ENCODE measurements at regions not wholly inside any gene's neighbourhood (a gene's known extent, or its start where the extent isn't known, plus 50 kb on each side); places are given as distances from the start of the nearest gene placed in this dataset.

DNA sequence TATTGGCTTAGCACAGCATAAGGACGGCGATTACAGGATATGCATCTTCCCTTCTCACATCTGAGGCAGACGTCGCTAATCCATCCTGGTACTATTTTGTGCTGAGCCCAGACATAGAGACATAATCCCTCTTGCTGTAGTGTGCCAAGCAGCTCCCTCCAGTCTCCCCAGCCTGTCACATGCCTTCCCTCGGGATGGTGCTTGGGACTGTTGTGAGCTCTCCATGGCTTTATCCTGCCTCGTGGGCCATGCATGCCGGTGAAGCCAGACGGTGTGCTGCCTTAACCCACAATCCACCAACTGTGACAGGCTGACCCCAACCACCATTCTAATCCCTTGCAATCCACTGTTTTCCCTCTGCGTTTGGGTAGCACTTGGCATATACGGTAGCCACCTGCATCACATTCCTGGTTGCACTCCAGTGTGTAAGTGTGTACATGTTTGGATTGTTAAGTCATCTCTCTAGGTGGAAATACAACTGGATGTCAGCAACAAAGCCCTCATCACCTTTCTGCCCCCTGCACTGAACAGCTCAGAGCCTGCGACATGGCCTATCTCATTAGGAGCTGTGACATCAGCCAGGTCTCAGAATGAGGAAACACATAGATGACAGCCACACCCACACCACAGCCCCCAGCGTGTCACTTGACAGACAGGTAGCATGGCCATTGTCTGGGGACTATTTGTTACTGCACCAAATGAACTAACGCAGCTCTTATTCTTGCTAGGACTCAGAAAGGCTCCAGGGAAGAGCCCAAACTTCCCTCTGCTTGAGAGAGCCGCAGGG is 374.8 kb upstream of the CDH4 start:
- no peak for ATAC-seq

DNA sequence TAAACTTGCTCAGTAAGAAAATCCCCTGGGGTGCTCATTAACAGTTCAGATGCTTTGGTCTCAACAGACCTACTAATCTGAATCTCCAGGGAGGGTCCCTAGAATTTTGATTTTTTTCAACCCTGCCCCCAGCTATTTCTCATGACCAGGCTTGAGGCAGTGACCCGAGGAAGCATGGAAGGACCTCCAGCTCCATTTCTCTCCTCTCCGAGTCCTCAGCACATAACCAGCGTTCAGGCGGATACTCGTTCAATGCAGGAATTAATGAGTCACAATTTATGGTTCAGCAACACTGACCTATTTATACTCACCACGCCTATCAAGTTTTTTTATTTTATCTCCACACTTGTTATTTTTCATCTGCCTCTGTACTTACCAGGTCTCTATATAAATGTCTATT is 369.2 kb upstream of the CDH4 start:
- ATAC-seq, result no peak

DNA sequence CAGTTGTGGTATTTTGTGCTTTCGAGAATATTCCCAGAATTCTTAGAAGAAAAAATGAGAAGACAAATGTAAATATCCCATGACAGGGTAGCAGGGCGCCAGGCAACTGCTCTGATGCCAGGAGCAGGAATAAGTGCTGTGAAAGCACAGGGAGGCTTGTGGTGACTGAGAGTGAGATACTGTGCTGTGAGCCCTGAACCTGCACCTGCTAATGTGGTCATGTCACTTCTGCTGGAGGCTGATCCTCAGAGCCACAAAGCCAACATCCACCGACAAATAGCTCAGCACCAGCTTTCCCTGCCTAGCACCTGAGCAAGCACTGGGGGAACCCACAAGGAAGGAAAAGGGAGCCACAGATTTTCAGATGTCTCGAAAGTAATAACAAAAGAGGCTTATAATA is 368.6 kb upstream of the CDH4 start:
- no peak for ATAC-seq

DNA sequence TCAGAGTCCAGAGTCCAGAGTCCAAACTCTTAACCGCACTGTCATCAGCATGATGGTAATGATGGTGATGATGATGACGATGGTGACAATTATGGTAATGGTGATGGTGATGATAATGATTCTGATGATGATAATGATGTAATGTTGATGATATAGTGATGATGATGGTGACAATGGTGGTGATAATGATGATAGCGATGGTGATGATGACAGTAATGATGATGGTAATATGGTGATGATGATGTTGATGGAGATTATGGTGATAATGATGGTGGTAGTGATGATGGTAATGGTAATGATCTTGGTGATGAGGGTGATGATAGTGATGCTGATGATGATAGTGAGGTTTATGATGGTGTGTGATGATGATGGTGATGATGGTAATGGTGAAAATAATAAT is 367.8 kb upstream of the CDH4 start:
- no peak for ATAC-seq

DNA sequence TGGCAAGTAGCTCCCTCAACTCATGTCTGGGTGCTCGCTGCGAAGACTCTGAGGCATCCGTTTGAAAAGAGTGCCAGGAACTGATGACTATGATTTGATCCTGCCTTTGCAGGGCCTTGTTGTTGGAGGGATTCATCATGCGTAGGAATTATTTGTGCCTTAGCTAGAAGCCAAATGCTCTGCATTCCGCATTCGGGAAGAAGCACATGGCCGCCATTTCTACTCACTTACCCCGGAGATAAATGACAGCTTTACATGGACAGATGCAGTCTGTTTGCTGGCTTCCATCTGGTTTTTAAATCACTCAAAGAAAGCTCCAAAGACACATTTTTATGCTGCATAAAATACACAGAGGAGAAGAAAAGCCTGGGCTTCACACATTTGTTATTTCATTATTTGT is 363.3 kb upstream of the CDH4 start:
- no peak for ATAC-seq

DNA sequence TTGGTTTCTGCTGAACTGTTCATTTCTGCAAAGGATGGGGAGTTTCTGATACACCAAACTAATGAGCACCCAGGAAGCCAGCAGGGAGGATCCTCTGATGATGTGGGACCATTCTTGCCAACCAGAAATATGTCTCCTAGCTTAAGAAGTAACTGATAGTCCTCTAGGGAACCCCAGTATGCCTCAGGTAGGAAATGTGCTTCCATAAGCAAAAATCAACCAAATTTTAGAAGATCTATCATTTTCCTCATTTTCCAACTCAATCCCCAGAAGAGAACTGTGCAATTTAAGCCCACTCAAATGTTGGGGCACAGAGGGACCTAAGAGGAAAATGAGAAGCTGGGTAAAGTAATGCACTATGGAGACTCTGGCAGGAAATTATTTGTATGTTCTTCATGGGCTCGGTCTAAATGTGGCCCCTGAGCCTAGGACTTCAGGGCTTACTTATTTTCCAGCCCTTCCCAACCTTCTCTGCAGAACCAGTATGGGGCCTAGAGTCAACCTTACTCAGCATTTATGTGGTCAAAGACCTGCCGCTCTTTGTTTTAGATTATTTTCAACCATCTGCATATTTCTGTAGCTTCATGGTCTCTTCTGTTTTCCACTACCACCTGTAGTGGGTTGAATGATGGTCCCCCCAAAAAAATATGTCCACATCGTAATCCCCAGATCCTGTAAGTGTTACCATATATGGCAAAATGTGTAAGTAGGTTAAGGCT is 359.8 kb upstream of the CDH4 start:
- no peak for ATAC-seq

DNA sequence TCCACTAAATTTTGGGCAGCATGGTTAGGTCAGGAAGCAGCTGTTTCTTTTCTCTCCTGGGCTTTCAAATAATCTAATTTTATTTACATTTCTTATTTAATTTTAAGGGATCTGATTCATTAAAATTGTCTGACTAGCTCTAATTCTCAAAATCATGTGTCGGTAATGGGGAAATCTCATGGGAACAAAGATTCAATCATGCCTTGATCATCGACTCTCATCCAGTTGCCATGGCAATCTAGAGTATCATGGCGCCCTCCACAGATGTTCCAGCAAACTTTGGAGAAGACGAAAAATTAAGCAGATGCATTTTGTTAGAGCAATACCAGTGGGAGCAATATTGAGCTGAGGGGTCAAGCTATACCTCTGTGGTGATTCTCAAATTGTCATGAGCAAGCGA is 358.0 kb upstream of the CDH4 start:
- ATAC-seq, result no peak

DNA sequence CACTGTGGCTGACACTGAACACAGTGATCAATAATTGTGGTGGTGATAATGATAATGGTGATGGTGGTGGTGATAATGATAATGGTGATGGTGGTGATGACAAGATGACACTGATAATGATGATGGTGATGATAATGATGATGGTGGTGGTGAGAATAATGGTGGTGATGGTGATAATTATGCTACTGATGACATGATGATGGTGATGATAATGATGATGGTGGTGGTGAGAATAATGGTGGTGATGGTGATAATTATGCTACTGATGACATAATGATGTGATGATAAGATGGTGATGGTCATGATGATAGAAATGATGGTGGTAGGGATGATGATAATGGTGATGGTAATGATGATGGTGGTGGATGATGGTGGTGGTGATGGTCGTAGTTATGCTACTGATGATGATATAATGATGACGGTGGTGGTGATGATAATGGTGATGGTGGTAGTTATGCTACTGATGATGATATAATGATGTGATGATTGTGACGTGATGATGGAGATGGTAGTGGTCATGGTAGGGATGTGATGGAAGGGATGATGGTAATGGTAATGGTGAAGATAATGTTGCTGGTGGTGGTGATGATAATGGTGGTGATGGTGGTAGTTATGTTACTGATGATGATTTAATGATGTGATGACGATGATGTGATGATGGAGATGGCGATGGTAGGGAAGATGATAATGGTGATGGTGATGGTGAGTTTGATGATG is 356.5 kb upstream of the CDH4 start:
- ATAC-seq, result no peak

DNA sequence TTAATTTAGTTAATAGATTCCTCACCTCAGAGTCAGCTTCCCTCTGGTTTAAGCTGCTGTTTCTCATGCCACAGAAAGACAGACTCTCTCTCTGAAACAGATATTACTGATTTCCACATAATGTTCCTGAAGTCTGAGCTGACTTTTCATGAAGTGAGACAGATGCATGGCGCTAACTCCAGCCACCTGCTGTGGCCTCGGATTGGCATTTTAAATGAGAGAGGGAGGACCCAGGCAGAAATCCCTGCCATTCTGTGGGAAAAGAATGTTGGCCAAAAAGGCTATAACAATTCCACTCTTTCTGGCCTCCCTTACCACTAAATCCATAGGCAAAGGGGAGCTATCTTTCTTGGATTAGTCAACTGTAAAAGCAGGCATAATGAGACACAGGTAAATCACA is 354.1 kb upstream of the CDH4 start:
- ATAC-seq, result no peak

DNA sequence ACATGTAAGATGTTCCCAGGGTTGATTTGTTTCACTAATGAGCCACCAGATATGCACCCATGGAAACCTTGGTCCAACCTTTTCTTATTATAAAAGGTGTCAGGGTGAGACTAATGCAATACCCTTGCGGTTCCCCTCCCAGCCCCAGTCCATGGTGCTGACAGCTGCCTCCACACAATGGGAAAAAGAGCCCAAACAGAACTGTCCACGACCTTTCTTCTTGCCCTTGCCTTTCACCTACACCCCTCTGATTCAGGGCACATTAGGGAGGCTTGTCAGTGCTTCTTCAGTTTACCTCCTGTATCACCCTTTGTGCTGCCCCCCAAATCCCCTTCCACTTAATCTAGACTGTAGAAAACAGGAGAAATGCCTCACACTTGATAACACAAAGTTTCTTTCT is 352.7 kb upstream of the CDH4 start:
- no peak for ATAC-seq

DNA sequence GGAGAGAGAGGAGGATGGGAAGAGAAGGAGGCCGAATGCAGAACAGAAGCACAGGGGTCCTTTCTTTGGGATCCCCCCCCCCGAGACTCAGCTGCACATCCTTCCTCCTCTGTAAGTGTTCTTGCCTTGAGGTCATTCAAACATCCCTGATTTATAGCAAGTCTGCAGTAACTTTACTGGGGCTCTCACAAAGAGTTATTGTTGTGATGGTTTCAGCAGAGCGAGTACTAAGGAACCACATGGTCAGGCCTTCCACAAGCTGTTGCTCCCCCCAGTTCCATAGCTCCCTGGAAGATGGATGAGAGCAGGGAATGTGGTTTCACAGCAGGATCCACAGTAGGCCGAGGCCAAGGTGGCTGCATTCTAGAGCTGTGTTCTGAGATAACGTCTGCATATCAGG is 351.4 kb upstream of the CDH4 start:
- ATAC-seq, result no peak

DNA sequence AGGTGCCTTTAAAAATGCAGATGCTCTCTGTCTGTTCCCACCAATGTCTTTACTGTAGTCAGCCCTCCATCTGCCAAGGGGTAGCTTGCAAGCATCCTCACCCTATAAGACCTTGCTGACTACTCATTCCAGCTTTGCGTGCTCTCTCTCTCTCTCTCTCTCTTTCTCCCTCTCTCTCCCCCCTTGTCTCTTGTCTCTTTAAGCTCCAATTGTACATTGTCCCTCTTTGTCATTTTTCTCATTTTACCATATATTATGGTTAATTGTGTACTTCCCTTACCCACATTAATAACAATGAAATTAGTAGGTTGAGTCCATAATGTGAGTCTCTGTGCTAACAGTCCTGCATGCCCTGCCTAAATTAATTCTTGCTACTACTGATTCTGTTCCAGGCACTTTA is 350.2 kb upstream of the CDH4 start:
- no peak for ATAC-seq

DNA sequence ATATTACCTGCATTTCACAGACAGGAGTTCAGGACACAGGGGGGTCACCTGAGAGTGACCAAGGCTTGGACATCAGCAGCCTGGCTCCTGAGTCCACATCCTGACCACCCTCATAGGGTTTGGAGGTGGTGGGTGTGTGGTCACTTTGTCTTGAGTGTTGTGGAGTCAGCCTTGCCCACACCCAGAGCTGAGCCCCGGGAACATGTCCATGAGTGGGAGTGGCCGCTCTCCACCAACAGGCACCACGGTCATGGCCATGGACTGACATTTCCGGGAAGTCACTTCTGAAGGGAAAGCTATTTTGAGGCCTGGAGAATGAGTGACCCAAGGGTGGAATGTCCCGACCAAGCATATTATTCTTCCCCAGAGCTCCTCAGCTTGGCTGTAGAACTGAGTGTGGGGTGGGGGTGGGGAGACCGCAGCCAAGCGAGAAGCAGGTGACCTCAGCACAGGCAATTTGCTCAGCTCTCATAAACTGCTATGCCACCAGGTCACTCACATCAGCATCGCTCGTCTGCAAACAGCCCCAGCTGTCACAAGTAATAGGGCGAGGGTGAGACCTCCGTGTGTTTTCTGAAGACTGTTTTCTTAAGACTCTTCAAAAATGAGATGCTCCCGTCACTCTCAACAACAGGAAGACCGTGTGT is 348.6 kb upstream of the CDH4 start:
- ATAC-seq, result no peak

DNA sequence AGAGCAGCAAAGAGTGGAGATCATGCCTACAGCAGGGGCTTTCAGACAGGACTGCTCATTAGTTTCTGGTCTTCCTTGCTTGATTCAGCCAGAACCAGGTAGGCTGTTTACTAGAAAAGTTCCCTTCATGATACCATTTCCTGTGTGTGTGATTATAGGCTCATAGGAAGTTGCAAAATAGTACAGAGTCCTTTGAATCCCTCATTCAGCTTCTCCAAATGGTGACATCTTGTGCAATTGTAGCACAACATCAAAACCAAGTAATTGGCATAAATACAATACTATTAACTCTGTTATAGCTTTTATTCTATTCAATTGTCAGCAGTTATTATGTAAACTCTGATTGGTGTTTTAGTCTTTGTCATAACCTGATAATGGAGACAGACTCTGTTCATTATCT is 347.3 kb upstream of the CDH4 start:
- ATAC-seq, result no peak

DNA sequence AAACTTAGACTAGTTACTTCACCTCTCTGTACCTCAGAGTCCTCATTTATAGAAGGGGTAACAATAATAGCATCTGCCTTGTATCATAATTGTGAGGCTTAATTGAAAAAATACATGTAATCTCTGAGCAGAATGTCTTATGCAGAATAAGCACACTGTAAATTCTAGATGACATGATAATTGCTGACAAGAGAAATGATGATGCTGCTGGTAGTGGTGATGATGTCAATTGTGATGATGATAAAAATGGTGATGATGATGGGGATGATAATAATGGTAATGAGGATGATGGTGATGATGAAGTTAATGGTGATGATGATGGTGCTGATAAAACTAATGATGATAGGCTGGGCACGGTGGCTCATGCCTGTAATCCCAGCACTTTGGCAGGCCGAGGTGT is 346.1 kb upstream of the CDH4 start:
- ATAC-seq, result no peak

DNA sequence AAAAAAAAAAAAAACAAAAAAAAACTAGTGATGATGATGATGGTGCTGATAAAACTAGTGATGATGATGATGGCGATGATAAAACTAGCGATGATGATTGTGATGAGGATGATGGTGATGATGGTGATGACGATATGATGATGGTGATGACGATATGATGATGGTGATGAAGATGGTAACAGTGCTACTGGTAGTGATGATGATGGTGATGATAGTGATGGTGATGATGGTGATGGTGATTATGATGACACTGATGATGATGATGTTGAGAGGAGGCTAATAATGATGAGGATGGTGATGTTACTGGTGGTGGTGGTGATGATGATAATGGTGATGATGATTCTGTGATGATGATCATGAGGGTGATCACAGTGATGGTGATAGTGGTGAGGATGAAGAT is 345.5 kb upstream of the CDH4 start:
- ATAC-seq, result no peak

DNA sequence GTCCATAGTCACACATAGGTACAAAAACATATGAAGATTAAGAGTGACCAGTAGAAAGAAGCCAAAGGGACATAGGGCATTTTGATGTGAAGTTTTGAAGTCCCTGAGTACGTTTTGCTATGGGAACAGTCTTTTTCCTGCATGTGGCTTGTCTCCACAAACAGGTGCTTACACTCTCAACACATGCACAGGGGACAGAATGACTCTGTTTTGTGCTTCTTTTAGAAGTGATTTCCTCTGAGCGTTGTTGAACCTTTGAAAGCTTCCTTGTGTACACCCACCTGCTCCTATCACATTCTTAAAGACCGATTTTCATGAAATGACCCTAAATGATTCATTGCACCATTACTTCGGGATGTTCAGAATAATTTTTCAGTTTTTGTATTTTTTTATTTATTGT is 338.8 kb upstream of the CDH4 start:
- ATAC-seq, result no peak

DNA sequence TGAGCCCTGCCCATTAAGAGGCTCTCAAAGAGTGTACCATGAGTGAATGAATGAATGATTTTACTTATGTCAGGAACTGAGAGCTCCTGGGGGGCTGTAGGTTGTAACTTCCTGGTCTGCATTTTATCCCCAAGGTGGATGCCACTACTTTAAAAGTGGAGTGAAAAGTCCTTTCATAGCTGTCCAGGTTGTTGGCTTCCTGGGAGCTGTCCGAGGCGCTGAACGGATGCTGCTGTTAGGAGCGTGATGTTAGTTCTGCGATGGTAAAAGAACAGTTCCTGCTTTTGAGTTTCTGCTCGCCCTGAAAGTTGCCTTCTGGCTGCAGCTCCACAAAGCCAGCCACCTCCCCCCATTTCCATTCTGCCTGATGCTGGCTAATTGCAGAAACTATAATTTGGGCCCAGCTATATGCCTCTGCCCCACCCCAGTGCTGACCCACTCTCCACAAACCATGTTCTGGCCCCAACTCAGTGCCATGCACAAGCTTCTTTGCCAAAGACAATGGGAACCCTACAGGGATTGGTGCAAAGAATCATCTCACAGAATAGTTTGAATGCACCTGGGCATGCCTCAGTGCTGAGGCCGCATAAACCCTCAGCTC is 330.9 kb upstream of the CDH4 start:
- ATAC-seq, result no peak

DNA sequence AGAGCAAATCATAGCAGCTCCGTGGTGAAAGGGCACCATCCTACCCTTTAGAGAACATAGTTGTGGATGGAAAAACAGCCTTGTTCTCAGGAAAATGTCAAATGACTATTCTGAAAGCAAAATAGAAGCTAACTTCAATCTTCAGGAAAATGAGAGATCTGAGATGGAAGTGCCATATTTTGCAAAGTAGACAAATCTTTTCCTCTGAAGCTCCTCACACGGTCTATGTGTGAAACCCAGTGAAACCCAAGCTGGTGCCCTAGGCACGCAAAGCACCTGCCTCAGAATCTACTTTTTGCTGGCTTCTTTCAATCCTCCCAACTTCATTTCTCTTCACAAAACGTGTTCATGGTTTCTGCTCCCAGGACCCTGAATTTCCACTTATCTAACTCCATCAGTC is 325.2 kb upstream of the CDH4 start:
- no peak for ATAC-seq

DNA sequence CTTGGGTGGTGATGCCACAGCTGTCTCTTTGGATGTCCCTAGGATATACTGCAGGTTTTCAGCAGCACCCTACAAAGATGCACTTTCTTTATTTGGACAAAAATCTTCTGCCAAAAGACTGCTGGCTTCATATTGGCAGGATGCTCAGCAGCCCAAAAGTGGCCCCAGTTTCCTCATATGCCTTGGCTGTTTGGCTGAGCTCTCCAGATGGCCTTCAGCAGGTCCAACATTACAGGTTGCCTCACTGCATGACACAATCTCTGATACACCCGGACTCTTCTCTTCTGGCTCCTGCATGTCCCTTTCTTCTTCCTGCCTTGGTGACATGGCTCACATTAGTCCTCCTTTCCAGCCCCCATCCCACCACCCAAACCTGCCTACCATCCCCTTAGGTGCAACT is 323.7 kb upstream of the CDH4 start:
- no peak for ATAC-seq

DNA sequence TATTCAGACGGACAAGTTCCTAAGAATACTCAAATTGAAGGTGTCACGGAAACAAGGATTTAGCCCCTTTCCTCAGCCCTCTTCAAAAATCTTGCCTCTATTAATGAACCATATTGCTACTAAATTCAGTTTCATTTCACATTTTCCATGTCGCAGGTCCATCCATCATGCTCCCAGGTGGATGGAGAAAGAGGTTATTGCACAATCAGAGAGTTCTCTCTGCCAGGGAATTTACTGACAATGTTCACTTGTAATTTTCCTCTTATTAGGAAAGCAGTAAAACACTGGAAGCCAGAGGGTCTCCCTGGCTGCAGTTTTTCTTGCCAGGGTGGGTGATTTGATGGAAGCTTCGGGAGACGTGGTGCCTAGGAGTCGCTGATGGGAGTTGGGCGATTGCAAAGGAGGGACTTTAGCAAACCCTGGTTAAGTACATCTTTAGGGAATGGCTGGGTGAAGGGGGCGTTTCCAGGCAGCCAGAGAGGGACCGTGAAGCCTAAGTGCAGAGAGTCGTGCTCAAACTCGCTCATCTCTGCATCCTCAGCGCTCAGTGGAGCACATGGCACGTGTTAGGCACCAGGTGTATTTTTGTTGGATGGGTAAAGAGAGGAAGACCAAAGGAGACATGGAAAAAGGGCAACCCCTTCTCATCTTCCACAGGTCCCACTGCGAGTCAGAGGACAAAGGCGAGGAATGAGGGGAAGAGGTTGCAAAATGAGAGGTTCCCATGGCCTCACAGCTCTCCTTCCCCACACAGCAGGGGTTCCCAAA is 321.9 kb upstream of the CDH4 start:
- ATAC-seq, result no peak

DNA sequence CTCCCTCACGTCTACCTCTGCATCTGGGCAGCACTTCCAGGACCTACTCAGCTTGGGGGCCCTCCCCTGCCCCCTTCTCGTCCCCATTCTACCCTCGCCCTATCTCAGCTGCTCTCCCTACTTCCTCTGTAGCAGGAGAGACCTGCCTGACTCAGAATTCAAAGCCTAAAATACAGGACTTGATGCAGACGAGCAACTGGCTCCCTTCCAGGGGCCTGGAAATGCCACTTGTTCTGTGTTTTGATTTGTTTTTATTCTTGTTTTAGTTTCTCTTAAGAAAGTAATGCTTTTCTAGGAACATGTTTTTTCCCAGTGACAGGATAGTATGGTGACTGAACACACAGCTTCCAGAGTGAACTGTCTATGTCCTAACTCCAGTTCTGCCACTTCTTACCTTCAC is 320.4 kb upstream of the CDH4 start:
- ATAC-seq, result no peak
